PFSK-1 (cell line): ENCODE measurements at regions not wholly inside any gene's neighbourhood (a gene's known extent, or its start where the extent isn't known, plus 50 kb on each side); places are given as distances from the start of the nearest gene placed in this dataset.

ENCODE experiments used
- POLR2AphosphoS5 ChIP-seq: IDR thresholded peaks from 2 replicates; pipeline ENCODE4 v1.6.1; 2012; ENCODE audit warnings: low read depth, mild to moderate bottlenecking, control low read depth, low read length, moderate library complexity
- SIN3A ChIP-seq: IDR thresholded peaks from 2 replicates; pipeline ENCODE4 v1.6.1; 2012; ENCODE audit warnings: mild to moderate bottlenecking, low read length, moderate library complexity, borderline replicate concordance; ENCODE audit not compliant: insufficient read depth
- TAF1 ChIP-seq: IDR thresholded peaks from 2 replicates; pipeline ENCODE4 v1.6.1; 2012; ENCODE audit warnings: low read length, control low read depth, borderline replicate concordance; ENCODE audit not compliant: insufficient read depth
- TF ChIP-seq, protein P1 (sequence below), 2 experiments: IDR thresholded peaks; 2 replicates each; pipeline versions ENCODE4 v1.6.1 to v1.8.0; 2011 to 2012; ENCODE audit warnings: low read depth in 2 of 2, low read length in 2 of 2, control low read depth in 1 of 2, inconsistent platforms in 1 of 2, mild to moderate bottlenecking in 1 of 2, moderate library complexity in 1 of 2; ENCODE audit not compliant: insufficient read depth in 1 of 2

DNA sequence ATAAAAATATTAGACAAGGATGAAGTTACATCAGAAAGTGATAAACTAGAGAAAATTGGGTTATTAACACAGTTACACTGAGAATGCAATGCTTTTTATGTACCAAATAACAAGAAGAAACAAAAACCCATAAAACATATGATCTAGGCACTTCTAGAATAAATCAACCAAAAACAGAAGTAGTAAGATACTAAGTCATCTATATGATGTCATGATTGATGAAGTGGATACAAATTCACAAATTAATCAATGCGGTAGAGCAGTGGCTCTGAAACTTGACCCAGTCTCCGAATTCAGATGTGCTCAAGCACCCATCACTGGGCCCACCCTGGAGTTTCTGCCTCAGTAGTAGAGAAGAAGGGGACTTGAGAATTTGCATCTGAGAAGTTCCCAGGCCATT is 112.1 kb upstream of the SSTR4 start:
- no peak for TF ChIP-seq SIN3A
- no peak for TF ChIP-seq TAF1
- TF ChIP-seq, protein P1, sequence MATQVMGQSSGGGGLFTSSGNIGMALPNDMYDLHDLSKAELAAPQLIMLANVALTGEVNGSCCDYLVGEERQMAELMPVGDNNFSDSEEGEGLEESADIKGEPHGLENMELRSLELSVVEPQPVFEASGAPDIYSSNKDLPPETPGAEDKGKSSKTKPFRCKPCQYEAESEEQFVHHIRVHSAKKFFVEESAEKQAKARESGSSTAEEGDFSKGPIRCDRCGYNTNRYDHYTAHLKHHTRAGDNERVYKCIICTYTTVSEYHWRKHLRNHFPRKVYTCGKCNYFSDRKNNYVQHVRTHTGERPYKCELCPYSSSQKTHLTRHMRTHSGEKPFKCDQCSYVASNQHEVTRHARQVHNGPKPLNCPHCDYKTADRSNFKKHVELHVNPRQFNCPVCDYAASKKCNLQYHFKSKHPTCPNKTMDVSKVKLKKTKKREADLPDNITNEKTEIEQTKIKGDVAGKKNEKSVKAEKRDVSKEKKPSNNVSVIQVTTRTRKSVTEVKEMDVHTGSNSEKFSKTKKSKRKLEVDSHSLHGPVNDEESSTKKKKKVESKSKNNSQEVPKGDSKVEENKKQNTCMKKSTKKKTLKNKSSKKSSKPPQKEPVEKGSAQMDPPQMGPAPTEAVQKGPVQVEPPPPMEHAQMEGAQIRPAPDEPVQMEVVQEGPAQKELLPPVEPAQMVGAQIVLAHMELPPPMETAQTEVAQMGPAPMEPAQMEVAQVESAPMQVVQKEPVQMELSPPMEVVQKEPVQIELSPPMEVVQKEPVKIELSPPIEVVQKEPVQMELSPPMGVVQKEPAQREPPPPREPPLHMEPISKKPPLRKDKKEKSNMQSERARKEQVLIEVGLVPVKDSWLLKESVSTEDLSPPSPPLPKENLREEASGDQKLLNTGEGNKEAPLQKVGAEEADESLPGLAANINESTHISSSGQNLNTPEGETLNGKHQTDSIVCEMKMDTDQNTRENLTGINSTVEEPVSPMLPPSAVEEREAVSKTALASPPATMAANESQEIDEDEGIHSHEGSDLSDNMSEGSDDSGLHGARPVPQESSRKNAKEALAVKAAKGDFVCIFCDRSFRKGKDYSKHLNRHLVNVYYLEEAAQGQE (IDR thresholded peaks at IDR 0.05; ENCODE audit: insufficient read depth in 1 of 2, low read depth in 2 of 2, low read length in 2 of 2) = no peak
- TF ChIP-seq POLR2AphosphoS5 = no peak
